ENCODE measurements at regions not wholly inside any gene's neighbourhood (a gene's known extent, or its start where the extent isn't known, plus 50 kb on each side); places are given as distances from the start of the nearest gene placed in this dataset.

GRCh38 chr4:17195461-17196275 lies 297.2 kb upstream of the LDB2 start:
- no peak for TF ChIP-seq EZH2 (IDR thresholded peaks at IDR 0.05; ENCODE audit: low read length)
- TF ChIP-seq CTCF (optimal IDR thresholded peaks at IDR 0.05 in 1 of 3, IDR thresholded peaks at IDR 0.05 in 1 of 3, conservative IDR thresholded peaks at IDR 0.05 in 1 of 3; ENCODE audit: extremely low read depth in 1 of 3, insufficient read depth in 2 of 3, low read length in 3 of 3): no peak
- H3K4me1 ChIP-seq (ENCODE audit: control insufficient read depth, extremely low read depth, insufficient read depth, low read length): no peaks in the 10 kb centered on the region
- no peak for FAIRE-seq
- no peak overlapping the region for H3K4me3 ChIP-seq (ENCODE audit: control insufficient read depth in 2 of 3, extremely low read depth in 1 of 3, insufficient read depth in 2 of 3, low read depth in 1 of 3, low read length in 3 of 3)
- no peaks in the 10 kb centered on the region for H3K9me3 ChIP-seq (ENCODE audit: control insufficient read depth, low read depth, low read length)
- dilution Hi-C loops (cut with MboI; ENCODE audit: extremely low pct_ligation_motif_present, low sequenced_read_pairs): no loop called here
- H2AFZ ChIP-seq (ENCODE audit: control insufficient read depth, low read length): no peak overlapping the region
- H3K27me3 ChIP-seq (ENCODE audit: control insufficient read depth, extremely low read depth, insufficient read depth, low read length): no peaks in the 10 kb centered on the region
- no peak overlapping the region for H3K27ac ChIP-seq (ENCODE audit: control insufficient read depth, insufficient read depth, low read length)
- no peaks in the 10 kb centered on the region for H4K20me1 ChIP-seq (ENCODE audit: control insufficient read depth, extremely low read depth, insufficient read depth, low read length)
- no peaks in the 10 kb centered on the region for H3K79me2 ChIP-seq (ENCODE audit: control insufficient read depth, insufficient read depth, low read length)
- no peak overlapping the region for H3K4me2 ChIP-seq (ENCODE audit: control insufficient read depth, extremely low read depth, insufficient read depth, low read depth, low read length)
- H3K9me1 ChIP-seq (ENCODE audit: control insufficient read depth, extremely low read depth, insufficient read depth, low read length): no peaks in the 10 kb centered on the region
- H3K36me3 ChIP-seq (ENCODE audit: control insufficient read depth in 2 of 2, extremely low read depth in 1 of 2, insufficient read depth in 2 of 2, low read length in 2 of 2): no peaks in the 10 kb centered on the region
- DNase-seq (ENCODE audit: low read depth, low spot score): no peak
- H3K9ac ChIP-seq (ENCODE audit: control insufficient read depth, extremely low read depth, insufficient read depth, low read length): no peak overlapping the region

GRCh38 chr4:17194586-17194985 lies 296.1 kb upstream of the LDB2 start:
- TF ChIP-seq CTCF (optimal IDR thresholded peaks at IDR 0.05 in 1 of 3, IDR thresholded peaks at IDR 0.05 in 1 of 3, conservative IDR thresholded peaks at IDR 0.05 in 1 of 3; ENCODE audit: extremely low read depth in 1 of 3, insufficient read depth in 2 of 3, low read length in 3 of 3) (no peak), EZH2 (IDR thresholded peaks at IDR 0.05; ENCODE audit: low read length) (no peak)
- no peaks in the 10 kb centered on the region for H3K9me3 ChIP-seq (ENCODE audit: control insufficient read depth, low read depth, low read length)
- no peaks in the 10 kb centered on the region for H4K20me1 ChIP-seq (ENCODE audit: control insufficient read depth, extremely low read depth, insufficient read depth, low read length)
- H3K27ac ChIP-seq (ENCODE audit: control insufficient read depth, insufficient read depth, low read length): no peak overlapping the region
- dilution Hi-C loops (cut with MboI; ENCODE audit: extremely low pct_ligation_motif_present, low sequenced_read_pairs): no loop called here
- FAIRE-seq (no peak), DNase-seq (ENCODE audit: low read depth, low spot score) (no peak)
- H3K9me1 ChIP-seq (ENCODE audit: control insufficient read depth, extremely low read depth, insufficient read depth, low read length): no peaks in the 10 kb centered on the region
- no peaks in the 10 kb centered on the region for H3K4me1 ChIP-seq (ENCODE audit: control insufficient read depth, extremely low read depth, insufficient read depth, low read length)
- no peaks in the 10 kb centered on the region for H3K27me3 ChIP-seq (ENCODE audit: control insufficient read depth, extremely low read depth, insufficient read depth, low read length)
- no peak overlapping the region for H2AFZ ChIP-seq (ENCODE audit: control insufficient read depth, low read length)
- H3K4me2 ChIP-seq (ENCODE audit: control insufficient read depth, extremely low read depth, insufficient read depth, low read depth, low read length): no peak overlapping the region
- no peaks in the 10 kb centered on the region for H3K79me2 ChIP-seq (ENCODE audit: control insufficient read depth, insufficient read depth, low read length)
- no peak overlapping the region for H3K4me3 ChIP-seq (ENCODE audit: control insufficient read depth in 2 of 3, extremely low read depth in 1 of 3, insufficient read depth in 2 of 3, low read depth in 1 of 3, low read length in 3 of 3)
- H3K9ac ChIP-seq (ENCODE audit: control insufficient read depth, extremely low read depth, insufficient read depth, low read length): no peak overlapping the region
- H3K36me3 ChIP-seq (ENCODE audit: control insufficient read depth in 2 of 2, extremely low read depth in 1 of 2, insufficient read depth in 2 of 2, low read length in 2 of 2): no peaks in the 10 kb centered on the region

All from keratinocyte (primary cell).